GM12878 (cell line): ENCODE measurements at regions not wholly inside any gene's neighbourhood (a gene's known extent, or its start where the extent isn't known, plus 50 kb on each side); places are given as distances from the start of the nearest gene placed in this dataset.

Experiments used
- ATAC-seq: fragments of 200-7000 bp; cut with Tn5 transposase; 3 replicates; pipeline ENCODE4 v1.9.1; 2020; ENCODE audit warnings: mild to moderate bottlenecking, moderate library complexity
- BruUV-seq: library from RNA; stranded (reverse); fragments of 400-500 nt; replicated peaks from 2 replicates; lab custom pipeline; 2021; lab: Mats Ljungman, UMichigan
- CTCF ChIA-PET: fragments of 300-600 bp; sonication (Branson Sonifier 250); formaldehyde crosslinking; extraction: SDS; loops from one replicate; lab custom pipeline; 2021; ENCODE audit warnings: inconsistent platforms; lab: Yijun Ruan, JAX
- POLR2A ChIA-PET: fragments of 350-600 bp; formaldehyde crosslinking; extraction: SDS; loops from one replicate; lab custom pipeline; 2021; ENCODE audit warnings: inconsistent platforms; lab: Charles Lee
- RAD21 ChIA-PET: fragments of 300-600 bp; sonication (Branson Sonifier 250); formaldehyde crosslinking; loops from one replicate; lab custom pipeline; 2023; ENCODE audit warnings: antibody characterized with exemption; ENCODE audit not compliant: unreplicated experiment; lab: Charles Lee
- SMC1A ChIA-PET: fragments of 300-600 bp; sonication (Branson Sonifier 250); formaldehyde crosslinking; loops from one replicate; lab custom pipeline; 2023; ENCODE audit not compliant: unreplicated experiment, uncharacterized antibody; lab: Charles Lee
- DNase-seq: peaks from one replicate; pipeline ENCODE4 v3.0.0-alpha.2; 2011; ENCODE audit warnings: low read depth, low spot score
- FAIRE-seq: peaks from 3 replicates; lab custom pipeline; 2011; peaks lifted over from hg19 to GRCh38; lab: Jason Lieb, UNC
- H2AFZ ChIP-seq: 2 replicates; pipeline ENCODE4 v1.6.0; 2011; ENCODE audit warnings: low read depth, low read length, control low read depth; ENCODE audit not compliant: control insufficient read depth
- H3K27ac ChIP-seq: 2 replicates; pipeline ENCODE4 v1.5.1; 2011; ENCODE audit warnings: control low read depth; ENCODE audit not compliant: control insufficient read depth, insufficient read depth
- H3K27me3 ChIP-seq, 2 experiments: replicated peaks in 1 of 2; 2 replicates each; pipeline versions ENCODE4 v1.6.0 to v1.6.1; 2011; ENCODE audit warnings: low read length in 1 of 2; ENCODE audit not compliant: control insufficient read depth in 2 of 2, insufficient read depth in 2 of 2
- H3K36me3 ChIP-seq, 2 experiments: 2 replicates each; pipeline ENCODE4 v1.5.1; 2011; ENCODE audit warnings: low read length in 1 of 2; ENCODE audit not compliant: control insufficient read depth in 2 of 2, insufficient read depth in 2 of 2
- H3K4me1 ChIP-seq: 2 replicates; pipeline ENCODE4 v1.6.1; 2011; ENCODE audit warnings: mild to moderate bottlenecking, low read length, moderate library complexity, mixed read lengths; ENCODE audit not compliant: control insufficient read depth, insufficient read depth
- H3K4me2 ChIP-seq: 2 replicates; pipeline ENCODE4 v1.6.0; 2011; ENCODE audit warnings: control low read depth; ENCODE audit not compliant: control insufficient read depth, insufficient read depth
- H3K4me3 ChIP-seq: fragments of 200-600 bp; sonication (generic); 2 replicates; pipeline ENCODE4 v1.5.1; 2016
- H3K79me2 ChIP-seq: 2 replicates; pipeline ENCODE4 v1.6.0; 2011; ENCODE audit warnings: low read length; ENCODE audit not compliant: control insufficient read depth, insufficient read depth
- H3K9ac ChIP-seq: 2 replicates; pipeline ENCODE4 v1.8.0; 2011; ENCODE audit warnings: low read length, control low read depth, mixed read lengths; ENCODE audit not compliant: control insufficient read depth, insufficient read depth
- H3K9me3 ChIP-seq: replicated peaks from 3 replicates; pipeline ENCODE4 v1.5.1; 2011; ENCODE audit warnings: mild to moderate bottlenecking, low read length; ENCODE audit not compliant: control insufficient read depth, insufficient read depth
- H4K20me1 ChIP-seq: 2 replicates; pipeline ENCODE4 v1.6.0; 2011; ENCODE audit not compliant: control insufficient read depth, insufficient read depth
- BHLHE40 ChIP-seq, 2 experiments: fragments of 450-650 bp in 1 of 2; IDR thresholded peaks; 2 replicates each; pipeline ENCODE4 v1.6.1; 2011 to 2017; ENCODE audit warnings: low read depth in 2 of 2, borderline replicate concordance in 1 of 2, improper control_type of control experiment in 1 of 2, low read length in 1 of 2, mild to moderate bottlenecking in 1 of 2
- DPF2 ChIP-seq: fragments of 450-650 bp; IDR thresholded peaks from 2 replicates; pipeline ENCODE4 v1.6.1; 2017; ENCODE audit warnings: mild to moderate bottlenecking
- ETV6 ChIP-seq, 2 experiments: fragments of 450-650 bp in 1 of 2; IDR thresholded peaks in 1 of 2; conservative IDR thresholded peaks in 1 of 2; 2 replicates each; pipeline ENCODE4 v1.6.1; 2014; ENCODE audit warnings: antibody characterized with exemption in 1 of 2, borderline replicate concordance in 1 of 2, low read depth in 1 of 2, mild to moderate bottlenecking in 1 of 2, moderate library complexity in 1 of 2
- GABPA ChIP-seq: IDR thresholded peaks from 2 replicates; pipeline ENCODE4 v1.6.1; 2014; ENCODE audit warnings: antibody characterized with exemption, low read depth, mild to moderate bottlenecking, inconsistent platforms
- POLR2A ChIP-seq: IDR thresholded peaks from 2 replicates; pipeline ENCODE4 v1.6.1; 2011; ENCODE audit warnings: low read depth, mild to moderate bottlenecking, low read length
- RCOR1 ChIP-seq: conservative IDR thresholded peaks from 2 replicates; pipeline ENCODE4 v1.6.1; 2012; ENCODE audit warnings: low read depth, low read length, improper control_type of control experiment
- TBL1XR1 ChIP-seq: IDR thresholded peaks from 2 replicates; pipeline ENCODE4 v1.6.1; 2012; ENCODE audit warnings: low read depth, low read length, improper control_type of control experiment
- WRNIP1 ChIP-seq: IDR thresholded peaks from 2 replicates; pipeline ENCODE4 v1.6.1; 2011; ENCODE audit warnings: low read depth, low read length, improper control_type of control experiment, borderline replicate concordance
- ZNF384 ChIP-seq: IDR thresholded peaks from 2 replicates; pipeline ENCODE4 v1.6.1; 2012; ENCODE audit warnings: low read depth, mild to moderate bottlenecking, low read length, improper control_type of control experiment, borderline replicate concordance
- WGBS: methylation state at CpG from one replicate; pipeline ENCODE4 v1.1.6; 2016; ENCODE audit warnings: low lambda C conversion rate; ENCODE audit not compliant: insufficient replicate concordance, insufficient coverage; ENCODE audit errors: missing lambda C conversion rate; 5-methylcytosine and 5-hydroxymethylcytosine counted together
- in situ Hi-C: fragments of 300-500 bp; cut with MboI; formaldehyde crosslinking; loops from 9 replicates; pipeline ENCODE4 v1.14.3; 2018; ENCODE audit warnings: mixed read lengths
- intact Hi-C: fragments of 100-400 bp; cut with micrococcal nuclease; formaldehyde crosslinking; loops from one replicate; pipeline ENCODE4 v1.14.2; 2022; ENCODE audit not compliant: unreplicated experiment
- TF ChIP-seq, protein P1 (sequence below): fragments of 450-650 bp; formaldehyde crosslinking; IDR thresholded peaks from 2 replicates; pipeline ENCODE4 v1.4.0; 2020; ENCODE audit warnings: mild to moderate bottlenecking, moderate library complexity
- TF ChIP-seq, protein P2 (sequence below): IDR thresholded peaks from 2 replicates; pipeline ENCODE4 v1.6.1; 2012; ENCODE audit warnings: low read length, inconsistent platforms
- TF ChIP-seq, protein P3 (sequence below): fragments of 450-650 bp; IDR thresholded peaks from 2 replicates; pipeline ENCODE4 v1.6.1; 2017; ENCODE audit warnings: low read depth, mild to moderate bottlenecking, moderate library complexity
- TF ChIP-seq, protein P4 (sequence below): IDR thresholded peaks from 2 replicates; pipeline ENCODE4 v1.6.1; 2011; ENCODE audit warnings: borderline replicate concordance, low read depth, mild to moderate bottlenecking, moderate library complexity, mixed read lengths, low read length; ENCODE audit not compliant: insufficient read depth; ENCODE audit errors: extremely low read length
- TF ChIP-seq, protein P5 (sequence below): fragments of 150-350 bp; IDR thresholded peaks from 2 replicates; pipeline ENCODE4 v1.6.1; 2014; ENCODE audit warnings: mild to moderate bottlenecking, low read depth, low read length

DNA sequence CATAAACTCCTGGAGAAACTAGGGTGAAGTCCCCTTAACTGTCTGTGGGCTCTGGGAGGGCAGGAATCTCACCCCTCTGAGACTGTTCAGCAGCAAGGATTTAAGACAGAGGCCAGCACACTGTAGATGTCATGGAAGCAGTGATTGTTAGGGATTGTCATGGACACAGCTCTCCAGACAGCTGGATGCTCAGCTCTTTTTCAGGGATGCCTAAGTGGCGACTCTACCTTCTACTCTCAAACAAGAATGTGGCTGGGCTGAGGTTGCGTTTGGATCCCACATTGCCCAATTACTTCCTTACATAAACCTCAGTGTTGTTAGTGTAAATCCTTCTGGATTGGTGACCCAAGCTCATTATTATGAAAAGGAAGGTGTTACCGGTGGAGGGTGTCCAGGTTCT lies 291.9 kb upstream of the VCX3A start (continued):
- TF ChIP-seq, protein P1, sequence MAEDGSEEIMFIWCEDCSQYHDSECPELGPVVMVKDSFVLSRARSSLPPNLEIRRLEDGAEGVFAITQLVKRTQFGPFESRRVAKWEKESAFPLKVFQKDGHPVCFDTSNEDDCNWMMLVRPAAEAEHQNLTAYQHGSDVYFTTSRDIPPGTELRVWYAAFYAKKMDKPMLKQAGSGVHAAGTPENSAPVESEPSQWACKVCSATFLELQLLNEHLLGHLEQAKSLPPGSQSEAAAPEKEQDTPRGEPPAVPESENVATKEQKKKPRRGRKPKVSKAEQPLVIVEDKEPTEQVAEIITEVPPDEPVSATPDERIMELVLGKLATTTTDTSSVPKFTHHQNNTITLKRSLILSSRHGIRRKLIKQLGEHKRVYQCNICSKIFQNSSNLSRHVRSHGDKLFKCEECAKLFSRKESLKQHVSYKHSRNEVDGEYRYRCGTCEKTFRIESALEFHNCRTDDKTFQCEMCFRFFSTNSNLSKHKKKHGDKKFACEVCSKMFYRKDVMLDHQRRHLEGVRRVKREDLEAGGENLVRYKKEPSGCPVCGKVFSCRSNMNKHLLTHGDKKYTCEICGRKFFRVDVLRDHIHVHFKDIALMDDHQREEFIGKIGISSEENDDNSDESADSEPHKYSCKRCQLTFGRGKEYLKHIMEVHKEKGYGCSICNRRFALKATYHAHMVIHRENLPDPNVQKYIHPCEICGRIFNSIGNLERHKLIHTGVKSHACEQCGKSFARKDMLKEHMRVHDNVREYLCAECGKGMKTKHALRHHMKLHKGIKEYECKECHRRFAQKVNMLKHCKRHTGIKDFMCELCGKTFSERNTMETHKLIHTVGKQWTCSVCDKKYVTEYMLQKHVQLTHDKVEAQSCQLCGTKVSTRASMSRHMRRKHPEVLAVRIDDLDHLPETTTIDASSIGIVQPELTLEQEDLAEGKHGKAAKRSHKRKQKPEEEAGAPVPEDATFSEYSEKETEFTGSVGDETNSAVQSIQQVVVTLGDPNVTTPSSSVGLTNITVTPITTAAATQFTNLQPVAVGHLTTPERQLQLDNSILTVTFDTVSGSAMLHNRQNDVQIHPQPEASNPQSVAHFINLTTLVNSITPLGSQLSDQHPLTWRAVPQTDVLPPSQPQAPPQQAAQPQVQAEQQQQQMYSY (CRISPR knock-in tag) = no peak
- no peak for TF ChIP-seq GABPA
- TF ChIP-seq ETV6 (conservative IDR thresholded peaks at IDR 0.05 in 1 of 2, IDR thresholded peaks at IDR 0.05 in 1 of 2; ENCODE audit: borderline replicate concordance in 1 of 2, low read depth in 1 of 2) = no peak
- TF ChIP-seq POLR2A = no peak
- TF ChIP-seq TBL1XR1 = no peak

DNA sequence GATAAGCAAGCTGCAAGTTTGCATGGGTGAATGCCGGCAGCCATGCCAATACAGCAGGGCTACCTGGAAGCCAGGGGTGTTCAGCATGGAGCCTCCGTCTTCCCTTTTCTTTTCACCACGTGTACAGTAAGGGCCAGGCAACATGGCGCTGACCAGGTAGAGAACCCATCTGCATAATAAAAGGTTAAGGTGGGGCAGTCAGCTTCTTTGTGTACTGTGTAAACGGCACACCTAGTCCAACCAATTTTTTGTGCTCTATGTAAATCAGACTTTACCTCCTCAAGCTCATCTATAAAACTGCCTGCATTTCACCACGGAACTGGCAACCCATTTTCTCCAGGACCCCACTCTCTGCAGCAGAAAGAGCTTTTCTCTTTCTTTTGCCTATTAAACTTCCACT lies 286.8 kb upstream of the VCX3A start:
- WGBS = 44% methylated on average over 6 of the region's 6 CpGs
- Histone ChIP-seq H3K27me3 (no peaks in the 10 kb centered on the region), H3K9ac (no peak overlapping the region), H4K20me1 (no peaks in the 10 kb centered on the region), H3K27ac (no peak overlapping the region), H2AFZ (no peak overlapping the region), H3K4me1 (no peaks in the 10 kb centered on the region), H3K79me2 (no peaks in the 10 kb centered on the region), H3K4me3 (no peak overlapping the region), H3K36me3 (no peaks in the 10 kb centered on the region), H3K9me3 (no peaks in the 10 kb centered on the region; the same call in 2 of the 3 replicates), H3K4me2 (no peak overlapping the region)
- ChIA-PET SMC1A (no interaction called here), CTCF (no interaction called here), RAD21 (interaction anchor here (1.2 kb wide), 1 partner anchor 24 kb away, joined by 5 read pairs; no protein-coding TSS in a partner anchor), POLR2A (no interaction called here)
- FAIRE-seq = no peak
- intact Hi-C loops = no loop called here
- DNase-seq = no peak
- no peak for ATAC-seq
- in situ Hi-C loops = no loop called here
- BruUV-seq = no TSS peak
- no peak for TF ChIP-seq ZNF384
- TF ChIP-seq, protein P2, sequence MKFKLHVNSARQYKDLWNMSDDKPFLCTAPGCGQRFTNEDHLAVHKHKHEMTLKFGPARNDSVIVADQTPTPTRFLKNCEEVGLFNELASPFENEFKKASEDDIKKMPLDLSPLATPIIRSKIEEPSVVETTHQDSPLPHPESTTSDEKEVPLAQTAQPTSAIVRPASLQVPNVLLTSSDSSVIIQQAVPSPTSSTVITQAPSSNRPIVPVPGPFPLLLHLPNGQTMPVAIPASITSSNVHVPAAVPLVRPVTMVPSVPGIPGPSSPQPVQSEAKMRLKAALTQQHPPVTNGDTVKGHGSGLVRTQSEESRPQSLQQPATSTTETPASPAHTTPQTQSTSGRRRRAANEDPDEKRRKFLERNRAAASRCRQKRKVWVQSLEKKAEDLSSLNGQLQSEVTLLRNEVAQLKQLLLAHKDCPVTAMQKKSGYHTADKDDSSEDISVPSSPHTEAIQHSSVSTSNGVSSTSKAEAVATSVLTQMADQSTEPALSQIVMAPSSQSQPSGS = no peak
- no peak for TF ChIP-seq BHLHE40 (IDR thresholded peaks at IDR 0.05; ENCODE audit: borderline replicate concordance in 1 of 2, low read depth in 2 of 2, low read length in 1 of 2)
- TF ChIP-seq, protein P3, sequence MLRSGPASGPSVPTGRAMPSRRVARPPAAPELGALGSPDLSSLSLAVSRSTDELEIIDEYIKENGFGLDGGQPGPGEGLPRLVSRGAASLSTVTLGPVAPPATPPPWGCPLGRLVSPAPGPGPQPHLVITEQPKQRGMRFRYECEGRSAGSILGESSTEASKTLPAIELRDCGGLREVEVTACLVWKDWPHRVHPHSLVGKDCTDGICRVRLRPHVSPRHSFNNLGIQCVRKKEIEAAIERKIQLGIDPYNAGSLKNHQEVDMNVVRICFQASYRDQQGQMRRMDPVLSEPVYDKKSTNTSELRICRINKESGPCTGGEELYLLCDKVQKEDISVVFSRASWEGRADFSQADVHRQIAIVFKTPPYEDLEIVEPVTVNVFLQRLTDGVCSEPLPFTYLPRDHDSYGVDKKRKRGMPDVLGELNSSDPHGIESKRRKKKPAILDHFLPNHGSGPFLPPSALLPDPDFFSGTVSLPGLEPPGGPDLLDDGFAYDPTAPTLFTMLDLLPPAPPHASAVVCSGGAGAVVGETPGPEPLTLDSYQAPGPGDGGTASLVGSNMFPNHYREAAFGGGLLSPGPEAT = no peak
- TF ChIP-seq WRNIP1 = no peak
- no peak for TF ChIP-seq DPF2
- TF ChIP-seq, protein P4, sequence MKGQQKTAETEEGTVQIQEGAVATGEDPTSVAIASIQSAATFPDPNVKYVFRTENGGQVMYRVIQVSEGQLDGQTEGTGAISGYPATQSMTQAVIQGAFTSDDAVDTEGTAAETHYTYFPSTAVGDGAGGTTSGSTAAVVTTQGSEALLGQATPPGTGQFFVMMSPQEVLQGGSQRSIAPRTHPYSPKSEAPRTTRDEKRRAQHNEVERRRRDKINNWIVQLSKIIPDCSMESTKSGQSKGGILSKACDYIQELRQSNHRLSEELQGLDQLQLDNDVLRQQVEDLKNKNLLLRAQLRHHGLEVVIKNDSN = no peak
- no peak for TF ChIP-seq RCOR1
- TF ChIP-seq, protein P5, sequence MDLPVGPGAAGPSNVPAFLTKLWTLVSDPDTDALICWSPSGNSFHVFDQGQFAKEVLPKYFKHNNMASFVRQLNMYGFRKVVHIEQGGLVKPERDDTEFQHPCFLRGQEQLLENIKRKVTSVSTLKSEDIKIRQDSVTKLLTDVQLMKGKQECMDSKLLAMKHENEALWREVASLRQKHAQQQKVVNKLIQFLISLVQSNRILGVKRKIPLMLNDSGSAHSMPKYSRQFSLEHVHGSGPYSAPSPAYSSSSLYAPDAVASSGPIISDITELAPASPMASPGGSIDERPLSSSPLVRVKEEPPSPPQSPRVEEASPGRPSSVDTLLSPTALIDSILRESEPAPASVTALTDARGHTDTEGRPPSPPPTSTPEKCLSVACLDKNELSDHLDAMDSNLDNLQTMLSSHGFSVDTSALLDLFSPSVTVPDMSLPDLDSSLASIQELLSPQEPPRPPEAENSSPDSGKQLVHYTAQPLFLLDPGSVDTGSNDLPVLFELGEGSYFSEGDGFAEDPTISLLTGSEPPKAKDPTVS = no peak
